ENCODE measurements at regions not wholly inside any gene's neighbourhood (a gene's known extent, or its start where the extent isn't known, plus 50 kb on each side); places are given as distances from the start of the nearest gene placed in this dataset.
"Not testable (repeated sequence)": the region's sequence is repeated elsewhere in the genome, so short reads cannot be mapped to it uniquely, and the experiment has no call there.

DNA sequence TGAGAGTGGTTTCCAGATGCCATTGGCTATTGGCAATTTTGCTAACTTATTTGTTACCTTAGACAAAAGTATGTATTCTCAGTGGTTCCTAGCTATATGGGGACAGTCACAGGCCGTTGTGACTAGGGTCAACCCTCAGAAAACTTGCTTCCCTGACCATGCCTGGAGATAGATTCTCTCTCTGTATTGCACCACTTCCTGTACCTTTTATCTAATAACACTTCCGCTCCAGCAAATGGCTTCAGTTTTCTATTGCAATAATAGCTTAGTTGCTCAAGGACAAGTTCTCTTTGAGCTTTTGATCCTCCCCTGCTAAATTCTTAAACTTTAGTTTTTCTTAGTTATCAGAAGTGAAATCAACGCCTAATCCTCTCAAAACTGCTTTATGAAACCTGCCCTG, 338.0 kb downstream of the RMST start:
- DNase-seq (ENCODE audit: low read depth): no peak

DNA sequence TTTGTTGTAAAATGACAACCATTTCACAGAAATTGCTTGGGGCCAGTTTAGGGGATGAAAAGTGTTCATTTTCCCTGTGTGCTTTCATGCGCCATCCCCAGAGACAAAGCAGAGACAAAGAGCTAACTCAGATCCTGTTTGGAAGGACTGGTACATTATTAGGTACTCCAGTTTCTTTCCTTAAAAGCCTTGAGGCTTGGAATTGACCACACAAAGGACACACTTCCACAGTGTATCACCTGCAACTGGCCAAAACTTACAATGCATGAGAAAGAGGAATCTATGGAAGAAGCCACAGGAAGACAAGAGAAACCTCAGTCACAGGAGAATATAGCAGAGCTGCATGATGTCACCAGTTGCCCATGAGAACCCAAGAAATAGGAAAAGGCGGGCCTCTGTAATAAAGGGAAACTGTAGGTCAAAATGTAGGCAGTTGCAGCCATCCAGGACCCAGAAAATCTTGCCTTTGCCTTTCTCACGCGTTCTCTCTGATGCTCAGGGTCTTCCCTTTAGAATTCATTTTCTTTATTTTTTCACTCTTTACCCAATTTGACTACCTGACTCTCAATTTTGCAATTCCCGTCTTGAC, 339.0 kb downstream of the RMST start:
- DNase-seq (ENCODE audit: low read depth): no peak

DNA sequence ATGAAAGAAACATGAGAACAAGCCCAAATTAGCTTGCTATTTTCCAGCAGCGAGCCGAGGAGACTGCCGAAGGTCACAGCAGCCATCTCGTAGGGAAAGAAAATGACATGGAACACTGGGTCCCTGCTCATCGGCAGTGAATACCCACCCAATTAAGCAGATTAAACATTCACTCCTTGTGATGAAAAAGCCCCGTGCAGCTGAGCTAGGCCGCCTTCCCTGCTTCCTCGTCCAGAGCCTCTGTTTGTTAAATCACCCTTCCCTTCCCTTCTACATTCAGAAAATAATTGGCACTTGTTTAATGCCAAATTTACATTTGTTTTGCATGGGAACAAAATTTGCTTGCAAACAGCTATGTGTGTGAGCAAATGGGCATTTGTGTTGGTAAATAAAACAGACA, 342.5 kb downstream of the RMST start:
- no peak for DNase-seq (ENCODE audit: low read depth)

DNA sequence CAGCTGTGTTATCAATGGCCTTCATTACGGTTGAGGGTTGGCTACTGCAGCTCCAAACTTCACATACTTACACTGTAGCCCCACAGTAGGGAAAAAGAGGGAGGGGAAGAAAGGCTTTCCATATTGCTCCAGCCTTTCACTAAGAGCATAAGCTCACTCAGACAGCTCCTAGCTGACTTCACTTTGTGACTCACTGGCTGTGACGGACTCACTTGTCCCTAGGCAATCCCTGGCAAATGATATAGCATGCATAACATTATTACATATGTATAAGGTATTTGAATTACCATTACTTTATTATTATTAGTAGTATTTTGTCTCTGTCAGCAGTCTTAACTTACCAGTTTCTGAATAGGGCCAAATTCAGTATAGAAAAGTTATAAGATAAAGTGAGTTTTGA, 350.7 kb downstream of the RMST start:
- DNase-seq (ENCODE audit: low read depth): no peak

DNA sequence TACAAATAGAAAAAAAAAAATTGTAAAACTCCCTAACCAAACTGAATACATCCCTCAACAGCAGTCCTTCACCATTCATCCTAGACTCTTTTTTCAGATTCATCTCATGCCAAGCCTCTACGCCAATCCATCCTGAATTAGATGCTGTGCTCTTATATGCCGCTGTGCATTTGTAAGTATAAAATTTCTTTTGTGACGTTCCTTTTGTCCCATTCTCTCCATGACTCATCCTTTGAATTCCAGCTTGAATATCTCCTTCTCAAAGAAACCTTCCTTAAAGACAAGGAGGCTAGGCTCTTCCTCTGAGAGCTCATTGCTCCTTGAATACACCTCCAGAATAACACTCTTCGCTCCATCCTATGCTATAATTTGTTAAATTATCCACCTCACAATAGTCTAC, 359.2 kb downstream of the RMST start:
- no peak for DNase-seq (ENCODE audit: low read depth)

DNA sequence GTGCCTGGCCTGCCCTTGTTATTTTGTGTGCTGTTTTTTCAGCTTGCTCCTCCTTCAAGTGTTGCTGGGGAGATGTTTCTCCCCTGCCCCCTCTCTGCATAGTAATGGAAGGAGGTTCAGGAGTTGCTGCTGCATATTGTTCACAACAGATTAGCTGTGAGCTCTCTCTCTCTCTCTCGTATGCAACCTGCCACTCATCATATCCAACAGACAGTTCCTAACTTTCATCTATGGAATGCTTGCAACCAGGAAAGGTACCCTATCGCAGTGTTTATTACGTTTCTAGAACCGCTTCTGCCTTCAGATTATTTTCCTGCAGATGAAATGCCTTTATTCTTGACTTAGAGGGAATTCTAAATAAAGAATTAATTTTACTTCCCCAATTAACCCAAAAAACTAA, 372.9 kb downstream of the RMST start:
- DNase-seq (ENCODE audit: low read depth): no peak

DNA sequence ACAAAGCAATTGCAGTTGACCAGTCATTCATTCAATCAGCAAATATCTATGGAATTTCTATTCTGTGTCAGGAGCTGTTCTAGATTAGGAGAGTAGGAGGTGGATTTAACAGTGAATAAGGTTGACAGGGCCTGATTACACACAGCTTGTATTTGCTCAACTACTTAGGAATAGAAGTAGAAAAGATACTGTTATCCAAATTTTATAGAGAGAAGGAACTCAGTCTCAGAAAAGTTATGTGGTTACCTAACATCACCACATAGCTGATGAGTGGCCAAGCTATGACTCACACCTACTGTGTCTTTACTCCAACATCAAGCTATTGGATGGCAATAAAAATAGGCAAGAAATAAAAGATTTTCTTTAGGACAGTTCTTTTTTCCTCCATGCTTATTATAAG, 374.8 kb downstream of the RMST start:
- no peak for DNase-seq (ENCODE audit: low read depth)

DNA sequence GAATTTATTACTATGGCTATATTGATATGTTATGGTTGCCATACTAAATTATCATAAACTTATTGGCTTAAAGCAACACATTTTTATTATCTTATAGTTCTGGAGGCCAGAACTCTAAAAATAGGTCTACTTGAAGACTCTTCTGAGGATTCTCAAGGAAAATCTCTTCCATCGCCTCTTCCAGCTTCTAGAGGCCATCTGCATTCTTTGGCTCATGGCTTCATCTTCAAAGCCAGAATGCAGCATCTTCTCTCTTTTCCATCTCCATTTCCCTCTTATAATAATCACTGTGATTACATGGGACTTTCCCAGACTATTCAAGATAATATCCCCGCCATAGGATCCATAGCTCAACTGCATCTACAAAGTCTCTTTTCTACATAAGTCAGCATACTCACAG, 385.4 kb downstream of the RMST start:
- no peak for DNase-seq (ENCODE audit: low read depth)

DNA sequence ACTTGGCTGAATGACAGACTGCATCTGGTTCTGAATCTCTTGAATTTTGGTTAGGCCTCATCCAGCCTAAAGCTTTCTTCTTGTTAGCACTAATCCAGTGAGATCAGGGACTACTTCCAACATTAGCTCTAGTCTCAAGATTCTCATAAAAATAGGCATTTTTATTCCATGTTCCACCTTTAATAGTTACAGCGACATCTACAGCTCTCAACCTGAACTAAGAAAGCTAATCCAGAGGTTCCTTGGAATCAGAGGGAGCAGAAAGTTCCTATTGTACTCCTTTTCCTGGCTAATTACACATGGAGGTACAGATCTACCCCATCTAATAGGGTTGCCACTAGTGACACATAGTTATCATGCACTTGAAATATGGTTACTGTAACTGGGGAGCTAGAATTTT, 391.9 kb downstream of the RMST start:
- DNase-seq (ENCODE audit: low read depth): no peak

DNA sequence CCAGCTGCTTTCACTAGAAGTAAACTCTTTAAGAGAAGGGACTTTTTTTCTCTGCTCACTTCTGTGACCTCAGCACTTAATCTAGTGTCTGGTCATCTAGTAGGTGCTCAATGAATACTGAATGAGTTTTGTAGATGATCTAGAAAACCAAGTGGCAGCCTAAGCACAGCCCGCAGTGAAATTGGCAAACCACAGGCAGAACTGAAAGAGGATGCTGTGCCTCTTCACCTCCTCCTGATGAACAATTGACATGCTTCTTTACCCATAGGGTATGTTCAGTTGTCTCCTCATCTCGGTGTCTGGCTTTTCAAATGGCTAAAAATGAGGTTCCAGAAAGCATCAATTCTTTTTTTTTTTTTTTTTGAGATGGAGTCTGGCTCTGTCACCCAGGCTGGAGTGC, 399.5 kb downstream of the RMST start:
- no peak for DNase-seq (ENCODE audit: low read depth)

DNA sequence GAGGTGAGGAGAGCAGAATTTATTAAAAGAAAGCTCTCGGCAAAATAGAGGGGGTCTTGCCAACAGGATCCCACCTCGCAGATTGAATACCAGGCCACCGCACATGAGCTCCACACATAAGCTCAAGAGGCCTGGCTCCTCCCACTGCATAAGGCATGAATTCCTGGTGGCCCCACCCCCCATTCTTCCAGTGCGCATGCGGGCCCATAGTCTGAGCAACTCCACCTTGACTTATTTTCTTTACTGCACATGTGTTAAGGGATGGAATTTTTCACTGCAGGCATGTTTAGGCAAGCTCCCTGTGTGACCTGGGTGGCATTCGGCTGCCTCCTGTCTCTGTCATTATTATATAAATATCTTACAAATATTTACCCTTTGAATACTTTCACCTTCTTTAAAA, 412.5 kb downstream of the RMST start:
- no peak for DNase-seq (ENCODE audit: low read depth)

DNA sequence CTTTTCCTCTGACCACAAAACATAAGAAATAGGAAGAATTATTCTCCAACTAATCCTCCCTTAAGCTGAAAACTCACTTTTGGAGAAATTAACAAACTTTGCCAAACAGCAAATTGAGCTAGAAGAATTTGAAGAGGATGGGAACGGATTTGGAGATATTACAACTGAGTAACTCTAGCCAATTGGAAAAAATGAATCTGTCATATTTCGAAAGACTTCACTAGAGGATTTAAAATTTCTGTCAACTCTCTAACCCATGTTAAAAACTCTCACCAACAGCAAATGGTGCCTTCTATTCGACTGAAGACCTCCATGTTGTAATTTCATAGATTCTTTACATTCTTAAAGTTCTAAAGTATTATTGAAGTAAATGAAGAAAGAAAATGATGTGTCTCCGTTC, 414.2 kb downstream of the RMST start:
- DNase-seq (ENCODE audit: low read depth): no peak

DNA sequence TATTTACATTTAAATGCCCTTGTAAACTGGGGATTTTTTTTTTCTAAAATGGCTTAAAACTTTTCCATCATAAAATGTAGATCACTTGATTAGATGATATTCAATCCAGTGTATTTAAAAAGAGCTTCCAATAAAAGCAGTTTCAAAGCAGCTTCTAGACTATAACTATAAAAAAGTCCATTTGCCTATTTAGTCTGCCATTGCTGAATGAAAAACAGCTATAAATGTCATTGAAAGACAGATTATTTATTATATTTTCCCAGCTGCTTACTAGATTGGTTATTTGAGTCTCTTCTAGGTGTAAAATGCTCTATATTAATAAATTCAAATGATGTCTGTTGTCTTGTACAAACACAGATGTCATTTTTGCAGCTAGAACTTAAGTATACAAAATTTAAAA, 414.8 kb downstream of the RMST start:
- DNase-seq (ENCODE audit: low read depth): no peak

DNA sequence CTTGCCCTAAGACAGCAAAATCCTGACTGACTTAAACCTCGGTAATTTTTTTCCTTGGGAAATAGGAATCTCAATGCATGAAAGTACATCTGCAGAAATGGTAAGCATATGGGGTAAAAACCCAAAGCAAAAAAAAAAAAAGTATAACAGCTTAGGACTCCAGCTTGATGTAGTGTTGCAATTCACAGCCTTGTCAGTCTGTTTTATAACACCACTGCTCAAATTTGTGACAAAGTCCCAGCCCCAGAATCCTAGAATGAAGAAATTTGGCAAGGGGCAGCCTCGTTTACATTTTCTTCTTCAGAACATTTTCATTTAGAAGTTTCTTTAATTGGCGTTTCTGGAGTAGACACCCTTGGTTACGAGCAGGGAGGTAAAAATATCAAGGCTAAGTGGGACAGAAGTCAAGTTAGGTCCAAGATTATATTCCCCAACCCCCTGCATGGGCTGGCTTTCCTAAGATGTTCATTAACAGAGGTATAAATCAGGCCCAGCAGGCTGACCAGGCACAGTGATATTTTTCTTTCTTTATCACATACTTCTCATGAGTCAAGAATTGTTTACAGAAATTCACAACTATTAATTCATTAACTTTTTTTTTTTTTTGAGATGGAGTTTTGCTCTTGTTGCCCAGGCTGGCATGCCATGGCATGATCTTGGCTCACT, 424.0 kb downstream of the RMST start:
- DNase-seq (ENCODE audit: low read depth): no peak

DNA sequence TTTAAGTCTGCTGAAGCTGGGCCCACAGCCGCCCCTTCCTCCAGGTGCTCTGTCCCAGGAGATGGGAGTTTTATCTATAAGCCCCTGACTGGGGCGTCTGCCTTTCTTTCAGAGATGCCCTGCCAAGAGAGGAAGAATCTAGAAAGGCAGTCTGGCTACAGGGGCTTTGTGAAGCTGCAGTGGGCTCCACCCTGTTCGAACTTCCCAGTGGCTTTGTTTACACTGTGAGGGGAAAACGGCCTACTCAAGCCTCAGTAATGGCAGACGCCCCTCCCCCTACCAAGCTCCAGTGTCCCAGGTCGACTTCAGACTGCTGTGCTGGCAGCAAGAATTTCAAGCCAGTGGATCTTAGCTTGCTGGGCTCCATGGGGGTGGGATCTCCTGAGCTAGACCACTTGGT, 435.3 kb downstream of the RMST start:
- not testable (repeated sequence) for DNase-seq (ENCODE audit: low read depth)

DNA sequence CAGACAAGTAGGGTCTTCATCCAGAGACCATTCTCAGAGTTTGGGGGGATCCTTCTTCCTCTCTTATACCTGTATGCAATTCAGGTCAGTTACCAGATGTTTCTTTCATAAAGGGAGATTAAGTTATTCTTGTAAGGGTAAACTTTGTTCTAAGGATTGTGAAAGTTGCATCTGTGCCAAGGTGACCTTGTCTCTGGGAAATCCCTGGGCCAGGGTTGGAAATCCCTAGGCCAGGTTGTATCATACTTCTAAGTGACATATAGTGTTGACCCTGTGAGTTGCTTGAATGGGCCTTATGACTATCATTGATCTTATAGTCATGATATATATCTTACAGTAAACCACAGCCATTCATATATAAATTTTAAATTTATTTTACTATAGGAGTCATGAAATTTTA, 436.9 kb downstream of the RMST start:
- DNase-seq (ENCODE audit: low read depth): no peak

DNA sequence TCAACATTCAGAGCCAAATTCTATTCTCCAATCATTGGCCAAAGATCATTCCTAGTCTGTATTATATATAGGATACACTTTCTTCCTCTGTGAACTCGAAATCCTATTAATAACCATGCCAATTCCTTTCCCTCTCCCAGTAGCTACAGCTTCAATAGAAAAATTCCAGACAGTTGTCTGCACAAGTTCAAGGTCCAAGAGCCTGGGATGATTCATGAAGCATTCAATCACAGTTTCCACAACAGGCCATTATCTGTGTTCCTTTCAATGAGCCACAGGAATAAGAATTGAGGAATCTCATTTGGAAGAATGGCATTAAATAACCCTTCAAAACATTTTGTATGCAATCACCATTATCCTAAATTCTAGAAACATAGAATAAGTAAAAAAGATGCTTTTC, 437.4 kb downstream of the RMST start:
- DNase-seq (ENCODE audit: low read depth): no peak

DNA sequence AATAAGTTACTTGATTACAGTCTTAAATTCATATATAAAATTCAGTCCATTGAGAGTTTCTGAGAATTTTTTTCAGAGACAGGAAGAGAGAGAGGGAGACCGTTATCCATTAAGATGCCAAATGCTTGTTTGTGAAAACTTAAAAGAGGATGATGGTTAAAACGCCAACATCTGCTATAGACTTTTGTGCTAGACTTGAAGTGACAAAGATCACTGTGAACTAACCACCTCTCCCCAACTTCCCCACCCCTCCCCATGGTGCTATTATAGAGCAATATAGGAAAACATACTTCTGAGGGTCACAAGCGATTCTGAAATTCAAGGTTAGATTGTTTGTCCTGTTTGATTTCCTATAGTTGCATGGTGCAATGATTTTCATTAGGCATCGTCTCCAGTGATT, 440.8 kb downstream of the RMST start:
- no peak for DNase-seq (ENCODE audit: low read depth)

DNA sequence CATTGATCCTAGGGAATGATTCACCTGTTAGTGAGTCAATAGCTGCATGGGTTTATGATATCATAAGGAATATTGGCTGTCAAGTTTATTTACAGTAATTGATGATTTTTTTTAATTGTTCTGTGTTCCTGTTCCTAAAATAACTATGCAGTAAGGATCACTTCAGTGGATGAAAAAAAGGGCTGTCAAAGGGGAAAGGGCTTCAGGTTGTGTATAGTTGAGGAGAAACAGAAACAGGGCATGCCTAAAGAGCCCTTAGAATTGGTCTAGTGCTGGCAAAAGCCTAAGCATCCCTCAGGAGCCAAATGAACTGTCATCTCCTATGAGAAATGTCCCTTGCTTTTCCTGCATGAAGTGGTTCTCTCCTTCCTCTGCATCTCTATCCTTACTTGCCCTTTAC, 444.9 kb downstream of the RMST start:
- no peak for DNase-seq (ENCODE audit: low read depth)

DNA sequence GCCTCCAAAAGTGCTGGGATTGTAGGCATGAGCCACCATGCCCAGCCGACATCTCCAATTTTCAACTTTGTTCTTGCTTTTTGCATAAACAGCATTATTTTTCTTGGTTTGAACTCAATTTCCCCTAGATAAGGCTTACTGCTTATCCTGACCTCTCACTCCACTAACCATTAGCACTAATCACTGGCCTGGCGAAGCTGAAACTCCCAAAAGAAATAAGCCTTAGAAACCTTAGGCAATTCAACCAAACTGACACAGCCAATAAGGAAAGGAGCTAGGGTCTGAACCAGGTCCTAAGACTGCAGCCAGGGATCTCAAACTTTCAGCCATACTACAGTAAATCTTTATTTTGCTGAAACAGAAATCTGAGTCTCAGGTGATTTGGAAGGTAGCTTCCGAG, 448.0 kb downstream of the RMST start:
- DNase-seq (ENCODE audit: low read depth): no peak

DNA sequence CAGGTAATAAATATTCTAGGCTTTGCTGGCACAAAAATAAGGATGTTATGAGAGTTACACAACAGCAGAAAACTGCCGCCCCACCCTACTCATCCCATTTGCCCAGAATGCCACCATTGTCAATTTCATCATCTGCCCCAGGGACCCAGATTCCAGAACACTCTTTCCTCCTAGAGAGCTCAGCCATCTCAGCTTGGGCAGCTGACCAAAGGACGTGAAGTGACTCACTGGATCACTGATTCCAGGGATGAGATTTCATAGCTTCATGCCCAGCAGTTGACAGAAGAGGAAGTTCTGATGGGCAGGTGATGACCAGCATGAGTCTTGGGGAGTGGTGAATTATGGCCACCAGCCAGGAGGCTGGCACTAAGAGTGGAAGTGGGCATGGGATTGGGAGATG, 450.3 kb downstream of the RMST start:
- no peak for DNase-seq (ENCODE audit: low read depth)

DNA sequence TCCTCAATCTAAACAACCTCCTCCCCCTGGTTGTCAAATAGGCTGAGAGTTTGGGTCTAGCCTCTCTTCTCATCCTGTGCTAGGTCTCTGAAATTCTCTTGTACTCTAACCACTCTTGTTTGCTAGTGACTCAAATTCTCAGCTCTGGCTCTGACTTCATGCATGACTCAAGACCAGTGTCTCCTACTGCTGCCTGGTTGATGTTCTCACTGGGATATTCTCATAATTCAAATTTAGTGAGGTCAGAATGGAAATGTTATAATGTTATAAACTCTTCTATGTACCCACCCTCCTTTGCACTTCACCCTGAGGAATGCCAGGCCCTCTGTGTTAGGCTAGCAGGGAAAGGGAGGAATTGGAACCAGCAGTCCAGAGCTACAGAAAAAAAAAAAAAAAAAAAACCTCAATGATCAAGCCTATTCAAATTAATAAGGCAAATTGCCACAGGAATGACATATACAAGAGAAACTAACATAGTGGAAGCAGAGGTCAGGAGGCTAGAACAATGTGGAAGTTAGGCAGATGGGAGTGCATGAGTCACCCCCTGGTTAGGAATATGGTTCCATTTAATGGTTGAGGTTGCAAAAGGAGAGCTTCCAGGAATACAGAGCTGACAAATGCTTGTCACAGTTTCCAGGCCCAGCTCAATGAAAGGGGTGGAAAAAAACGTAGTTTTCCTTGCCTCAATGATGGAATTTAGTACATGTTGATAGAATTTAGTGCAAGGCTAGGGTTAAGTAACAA, 459.5 kb downstream of the RMST start:
- DNase-seq (ENCODE audit: low read depth): no peak

DNA sequence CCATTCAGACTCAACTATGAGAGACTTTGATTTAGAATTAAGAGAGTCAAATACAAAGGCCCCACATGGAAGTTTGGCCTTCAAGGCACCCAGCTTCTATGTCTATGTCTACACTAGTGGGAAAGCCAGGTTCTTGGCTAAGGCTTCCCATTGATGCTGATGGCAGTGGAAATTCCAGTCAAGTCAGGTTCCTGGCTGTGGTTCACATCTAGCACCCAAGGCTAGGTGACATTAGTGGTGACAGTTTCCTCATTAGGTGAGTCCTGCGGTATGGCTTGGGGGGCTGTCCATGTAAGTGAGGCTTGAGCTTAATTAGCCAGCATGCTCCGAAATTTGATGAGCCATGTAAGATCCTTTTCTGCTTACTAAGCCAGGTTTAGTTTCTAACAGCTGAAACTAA, 460.9 kb downstream of the RMST start:
- no peak for DNase-seq (ENCODE audit: low read depth)

DNA sequence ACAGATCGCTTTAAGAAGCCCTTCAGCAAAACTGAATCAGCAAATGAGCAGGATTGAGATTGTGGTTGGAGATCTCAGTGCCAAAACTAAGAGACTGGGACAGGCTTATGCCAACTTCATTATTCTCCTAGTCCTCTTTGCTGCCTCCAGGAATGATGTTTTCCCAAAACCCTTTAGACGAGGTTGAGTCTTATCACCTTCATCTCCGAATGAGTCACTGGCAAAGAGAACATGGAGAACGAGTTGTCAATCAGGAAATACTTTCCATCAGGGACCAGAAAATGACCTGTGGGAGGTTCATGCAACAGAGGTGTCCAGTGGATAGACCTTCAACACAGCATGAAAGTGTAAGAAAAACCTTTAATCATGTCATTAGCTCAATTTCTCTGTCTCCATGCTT, 461.5 kb downstream of the RMST start:
- DNase-seq (ENCODE audit: low read depth): no peak

Measured in stimulated activated CD8-positive, alpha-beta memory T cell treated with anti-CD3 and anti-CD28 coated beads, Interleukin-15, amount 100 ng/mL, for 24 hours (primary cell).